NCI-H2029 treated with DMSO at 0.1 percent for 48 hours (cell line): ENCODE measurements at regions not wholly inside any gene's neighbourhood (a gene's known extent, or its start where the extent isn't known, plus 50 kb on each side); places are given as distances from the start of the nearest gene placed in this dataset.
"Not testable (repeated sequence)": the region's sequence is repeated elsewhere in the genome, so short reads cannot be mapped to it uniquely, and the experiment has no call there.

Experiments
- DNase-seq: peaks from one replicate; lab custom pipeline; 2025; lab: John Stamatoyannopoulos, UW

DNA sequence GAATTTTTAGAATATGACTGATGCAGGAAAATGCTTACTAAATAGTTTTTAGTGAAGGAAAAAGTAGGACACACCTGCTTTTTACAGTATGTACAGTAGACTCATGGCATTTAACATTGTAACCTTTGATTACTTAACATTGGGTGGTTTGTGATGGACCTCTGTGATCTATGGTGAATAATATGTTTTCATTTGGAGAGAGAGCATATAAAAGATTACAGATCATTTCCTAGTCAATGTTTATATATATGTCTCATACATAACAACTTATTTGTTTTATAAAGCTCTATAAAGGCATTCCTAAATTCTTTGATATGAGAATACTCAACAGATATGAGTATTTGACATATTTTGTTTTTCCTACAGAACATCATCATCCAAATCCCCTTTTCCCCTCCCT, 129.3 kb upstream of the PDE7B start:
- no peak for DNase-seq

- DNase-seq: no peak
These were observed 128.8 kb upstream of the PDE7B start for GRCh38 chr6:135722679-135723078.

GRCh38 chr6:135728589-135728988, 122.9 kb upstream of the PDE7B start:
- DNase-seq: no peak

GRCh38 chr6:135731116-135731515, 120.4 kb upstream of the PDE7B start:
- no peak for DNase-seq

GRCh38 chr6:135736351-135736750, 115.2 kb upstream of the PDE7B start:
- DNase-seq: not testable (repeated sequence)

- DNase-seq: no peak
These were observed 112.9 kb upstream of the PDE7B start for GRCh38 chr6:135738636-135739035.

- DNase-seq: no peak
These were observed 112.2 kb upstream of the PDE7B start for GRCh38 chr6:135739288-135739687.

DNA sequence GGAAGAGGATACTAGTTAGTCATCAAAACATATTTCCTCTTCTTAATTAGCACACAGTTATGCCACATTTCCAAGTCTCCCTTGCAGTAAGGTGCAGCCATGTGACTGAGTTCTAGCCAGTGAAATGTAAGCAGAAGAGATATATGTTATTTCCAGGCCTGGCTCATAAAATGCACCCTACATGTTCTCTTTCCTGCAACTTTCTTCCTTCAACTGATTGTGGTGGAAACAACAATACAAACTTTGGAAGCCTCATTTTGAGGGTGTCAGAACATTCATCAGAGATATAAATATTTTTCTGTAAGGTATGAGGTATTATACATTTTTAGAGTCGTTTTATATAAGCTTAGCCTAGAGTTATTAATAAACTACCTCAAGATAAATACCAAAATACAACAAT, 110.9 kb upstream of the PDE7B start:
- DNase-seq: no peak

DNA sequence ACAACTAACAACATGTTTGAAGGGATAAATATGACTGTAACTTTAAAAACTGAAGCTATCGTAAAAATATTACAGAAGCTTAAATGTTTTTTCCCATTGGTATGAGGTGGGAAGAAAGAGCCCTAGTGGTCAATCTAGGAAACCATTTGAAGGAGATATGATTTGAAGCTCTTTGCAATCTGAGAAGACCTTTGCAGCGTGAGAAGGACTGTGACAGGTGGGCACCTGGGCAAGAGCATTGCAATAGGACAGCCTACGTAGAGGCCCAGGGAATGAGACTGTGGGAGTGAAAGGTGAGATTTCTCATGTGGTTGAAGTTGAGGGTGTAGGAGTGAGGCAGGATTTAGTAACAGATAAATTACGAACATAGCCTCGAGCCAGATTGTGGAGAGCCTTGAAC, 108.0 kb upstream of the PDE7B start:
- DNase-seq: no peak

- DNase-seq: no peak
These were observed 103.3 kb upstream of the PDE7B start for GRCh38 chr6:135748189-135748588.

DNA sequence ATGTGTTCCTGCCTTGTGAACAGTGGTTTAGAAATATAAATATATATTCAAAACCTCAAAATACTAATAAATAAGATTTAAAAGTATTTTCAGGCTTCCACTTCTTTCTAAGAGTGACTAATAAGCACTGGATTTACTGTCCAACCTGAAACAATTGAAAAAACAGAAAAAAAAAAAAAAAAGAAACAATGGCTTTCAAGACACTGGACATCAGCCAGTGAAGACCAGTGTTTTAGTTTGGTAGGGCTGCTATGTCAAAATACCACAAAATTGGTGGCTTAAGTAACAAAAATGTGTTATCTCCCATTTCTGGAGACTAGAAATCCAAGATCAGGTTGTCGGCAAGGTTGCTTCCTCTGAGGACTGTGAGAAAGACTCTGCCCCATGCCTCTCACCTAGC, 101.4 kb upstream of the PDE7B start:
- DNase-seq: no peak

GRCh38 chr6:135753196-135753595, 98.3 kb upstream of the PDE7B start:
- DNase-seq: no peak

DNA sequence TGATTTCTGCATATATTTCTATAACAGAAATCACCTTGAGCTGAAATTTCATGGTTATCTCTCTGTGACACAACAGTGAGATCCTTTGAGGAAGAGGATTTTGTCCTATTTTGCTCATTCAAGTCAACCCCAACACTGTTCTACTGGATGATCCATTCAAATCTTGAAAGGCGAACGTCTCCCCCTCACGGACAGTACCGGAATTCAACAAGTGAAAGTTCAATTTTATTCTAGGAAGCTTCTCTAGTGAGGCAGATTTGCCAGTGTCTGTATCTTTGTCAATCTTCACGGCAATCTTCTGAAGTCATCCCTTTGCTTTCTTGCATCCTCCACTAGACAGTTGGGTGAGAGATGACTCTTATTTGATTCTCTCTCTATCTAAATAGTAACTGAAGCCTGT, 91.7 kb upstream of the PDE7B start:
- DNase-seq: no peak

DNA sequence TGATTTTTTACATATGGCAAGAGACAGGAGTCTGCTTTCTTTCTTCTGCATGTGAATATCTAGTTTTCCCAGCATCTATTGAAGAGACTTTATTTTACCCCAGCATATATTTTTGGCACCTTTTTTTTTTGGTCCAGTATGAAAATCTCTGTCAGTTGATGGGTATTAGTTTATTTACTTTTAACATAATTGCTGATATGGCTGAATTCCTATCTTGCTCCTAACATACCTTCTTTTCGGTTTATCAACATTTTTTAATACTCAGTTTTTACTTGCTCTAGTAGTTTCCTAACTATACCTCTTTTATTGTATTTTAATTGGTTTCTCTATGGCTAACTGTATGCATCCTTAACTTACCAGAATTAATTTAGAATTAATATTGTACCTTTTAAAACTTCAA, 77.5 kb upstream of the PDE7B start:
- DNase-seq: no peak

DNA sequence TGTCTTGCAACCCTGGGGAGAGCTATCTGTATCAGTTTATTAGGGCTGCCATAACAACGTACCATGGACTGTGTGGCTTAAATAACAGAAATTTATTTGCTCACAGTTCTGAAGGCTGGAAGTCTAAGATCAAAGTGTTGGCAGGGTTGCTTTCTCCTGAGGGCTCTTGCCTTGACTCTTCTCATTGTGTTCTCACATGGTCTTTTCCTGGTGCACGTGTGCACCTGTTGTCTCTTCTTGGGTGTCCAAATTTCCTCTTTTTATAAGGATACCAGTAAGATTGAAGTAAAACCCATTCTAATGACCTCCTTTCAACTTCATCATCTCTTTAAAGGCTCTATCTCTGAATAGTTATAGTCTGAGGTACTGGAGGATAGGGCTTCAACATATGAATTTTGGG, 72.3 kb upstream of the PDE7B start:
- no peak for DNase-seq

- DNase-seq: no peak
These were observed 71.2 kb upstream of the PDE7B start for GRCh38 chr6:135780326-135780725.

- DNase-seq: no peak
These were observed 69.0 kb upstream of the PDE7B start for GRCh38 chr6:135782546-135782945.

- no peak for DNase-seq
These were observed 67.0 kb upstream of the PDE7B start for GRCh38 chr6:135784507-135784906.

GRCh38 chr6:135789375-135790050, 62.0 kb upstream of the PDE7B start:
- no peak for DNase-seq

DNA sequence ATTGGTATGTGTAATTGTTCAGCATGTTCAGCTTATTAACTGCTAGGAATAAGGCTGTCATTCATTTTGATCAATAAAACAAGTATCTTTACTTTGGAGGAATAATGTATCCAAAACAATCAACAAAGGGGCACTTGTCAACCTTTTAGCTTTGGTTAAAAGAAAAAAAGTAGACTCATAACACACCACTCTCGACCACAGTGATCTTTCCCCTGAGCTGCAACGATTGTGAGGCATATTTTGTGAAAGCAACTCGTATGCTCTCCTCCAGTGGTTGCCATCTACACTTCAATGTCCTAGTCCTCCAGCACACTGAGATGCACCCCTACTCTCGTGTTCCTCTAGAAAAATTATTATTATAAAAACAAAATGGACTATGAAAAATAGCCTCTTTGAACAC, 60.1 kb upstream of the PDE7B start:
- no peak for DNase-seq

DNA sequence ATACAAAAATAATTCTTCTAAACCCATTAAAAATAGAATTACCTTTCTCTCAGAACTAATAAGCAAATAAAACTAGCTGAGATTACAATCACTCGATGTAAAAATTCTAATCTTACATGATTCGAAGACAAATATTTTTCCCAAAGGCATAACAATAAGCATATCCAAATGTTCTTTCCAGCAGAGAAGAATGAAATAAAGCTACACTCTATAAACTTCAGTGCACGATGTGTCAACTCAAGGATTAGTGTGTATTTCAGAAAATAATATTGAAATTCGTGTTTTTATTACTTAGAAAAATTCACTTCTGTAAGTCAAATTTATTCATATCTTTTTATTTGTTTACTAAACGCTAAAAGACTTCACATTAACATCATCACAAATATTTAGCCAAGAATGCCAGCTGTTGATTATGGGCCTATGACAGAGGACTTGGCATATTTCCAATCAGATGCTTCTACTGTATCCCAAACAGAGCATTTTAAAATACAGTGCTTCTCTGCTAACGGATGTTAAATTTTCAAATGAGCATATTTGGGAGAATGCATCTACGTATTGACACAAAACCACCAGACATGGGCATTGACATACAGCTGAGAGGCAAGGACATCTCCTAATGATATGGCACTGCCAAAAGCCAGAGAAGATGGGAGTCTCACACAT, 54.7 kb upstream of the PDE7B start:
- peak; percentile 14 for DNase-seq

- no peak for DNase-seq
These were observed 54.1 kb upstream of the PDE7B start for GRCh38 chr6:135797361-135797760.

DNA sequence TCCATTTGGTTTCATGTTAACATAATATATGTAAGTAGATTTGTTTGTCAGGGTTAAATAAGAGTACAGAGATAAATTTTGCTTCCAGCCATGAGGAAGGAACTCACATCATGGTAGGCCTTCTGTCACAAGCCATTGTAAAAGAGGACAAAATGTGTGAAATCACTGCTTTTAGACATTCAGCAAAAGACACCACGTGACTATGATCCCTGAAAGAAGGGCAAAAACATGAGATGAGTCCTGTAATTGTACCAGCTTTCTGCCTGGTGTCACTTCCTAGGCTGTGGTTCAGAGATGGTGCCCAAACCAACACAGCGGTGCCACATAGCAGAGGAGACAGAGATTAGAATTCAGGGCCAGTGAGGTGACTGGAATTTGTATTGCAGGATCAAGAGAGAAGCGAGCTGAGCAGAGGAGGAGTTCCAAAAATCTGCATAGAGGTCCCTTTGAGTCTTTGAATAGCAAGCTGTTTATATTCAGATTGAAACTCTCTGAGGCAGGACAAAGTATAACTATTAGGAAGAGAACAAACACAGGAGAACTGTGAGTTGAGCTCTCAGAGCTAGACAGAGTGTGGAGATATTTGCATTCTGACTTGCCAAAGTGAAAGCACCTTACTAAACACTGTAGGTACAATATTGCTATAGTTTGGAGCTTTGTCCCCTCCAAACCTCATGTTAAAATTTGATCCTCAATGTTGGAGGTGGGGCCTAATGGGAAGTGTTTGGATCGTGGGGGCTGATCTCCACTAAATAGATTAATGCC, 52.6 kb upstream of the PDE7B start:
- DNase-seq: no peak
